Testis (tissue), 2 donors: ENCODE measurements at regions not wholly inside any gene's neighbourhood (a gene's known extent, or its start where the extent isn't known, plus 50 kb on each side); places are given as distances from the start of the nearest gene placed in this dataset.
"Not testable (repeated sequence)": the region's sequence is repeated elsewhere in the genome, so short reads cannot be mapped to it uniquely, and the experiment has no call there.

ENCODE experiments used
- DNase-seq: peaks from one replicate; pipeline ENCODE4 v3.0.0-alpha.2; 2019
- H3K27ac ChIP-seq, 2 donors: fragments of 200-600 bp; sonication (generic); one replicate each; pipeline ENCODE4 v1.5.1; 2019
- H3K27me3 ChIP-seq: fragments of 200-600 bp; sonication (generic); one replicate; pipeline ENCODE4 v1.5.1; 2019
- H3K36me3 ChIP-seq: fragments of 200-600 bp; sonication (generic); one replicate; pipeline ENCODE4 v1.5.1; 2017; ENCODE audit warnings: low read depth; ENCODE audit errors: missing control alignments
- H3K4me1 ChIP-seq: fragments of 200-600 bp; sonication (generic); one replicate; pipeline ENCODE4 v1.5.1; 2019
- H3K4me3 ChIP-seq, 2 donors: fragments of 200-600 bp; sonication (generic); one replicate each; pipeline ENCODE4 v1.5.1; 2017 to 2019
- H3K9me3 ChIP-seq: fragments of 200-600 bp; sonication (generic); one replicate; pipeline ENCODE4 v1.5.1; 2017
- CTCF ChIP-seq, 3 experiments: fragments of 450-650 bp in 2 of 3; fragments of 200-600 bp in 1 of 3; sonication (generic) in 1 of 3; IDR thresholded peaks; one replicate each; pipeline ENCODE4 v1.5.1; 2016 to 2019; ENCODE audit warnings: antibody characterized with exemption in 3 of 3, mild to moderate bottlenecking in 2 of 3, moderate library complexity in 1 of 3
- POLR2A ChIP-seq: fragments of 450-650 bp; IDR thresholded peaks from one replicate; pipeline ENCODE4 v1.6.1; 2017; ENCODE audit warnings: antibody characterized with exemption, mild to moderate bottlenecking, moderate library complexity
- WGBS, 2 donors: methylation state at CpG; one replicate each; pipeline ENCODE4 v1.1.5; 2018; 5-methylcytosine and 5-hydroxymethylcytosine counted together
- intact Hi-C: fragments of 100-400 bp; cut with DNase I; formaldehyde crosslinking; loops from one replicate; pipeline ENCODE4 v1.15.1; 2023; ENCODE audit warnings: low total_unique reads

GRCh38 chr20:40029589-40029988, 659.4 kb downstream of the MAFB start:
- no peaks in the 10 kb centered on the region for H3K4me1 ChIP-seq
- no peaks in the 10 kb centered on the region for H3K36me3 ChIP-seq
- WGBS, 2 donors, result 94 to 98% methylated on average over 2 of the region's 2 CpGs
- no peak for TF ChIP-seq POLR2A
- no peak for TF ChIP-seq CTCF (IDR thresholded peaks at IDR 0.05)
- intact Hi-C loops, result no loop called here
- no peak overlapping the region for H3K27ac ChIP-seq
- no peak for DNase-seq
- no peaks in the 10 kb centered on the region for H3K9me3 ChIP-seq
- H3K4me3 ChIP-seq, result no peak overlapping the region
- H3K27me3 ChIP-seq, result no peaks in the 10 kb centered on the region

- H3K9me3 ChIP-seq, result no peaks in the 10 kb centered on the region
- no peak overlapping the region for H3K27ac ChIP-seq
- no peaks in the 10 kb centered on the region for H3K36me3 ChIP-seq
- TF ChIP-seq CTCF (IDR thresholded peaks at IDR 0.05), result no peak
- no peak for TF ChIP-seq POLR2A
- no peak for DNase-seq
- H3K4me3 ChIP-seq, result no peak overlapping the region
- H3K4me1 ChIP-seq, result no peaks in the 10 kb centered on the region
- no peaks in the 10 kb centered on the region for H3K27me3 ChIP-seq
- 58 to 66% methylated on average over 5 of the region's 5 CpGs for WGBS, 2 donors
- intact Hi-C loops, result no loop called here
Observed at GRCh38 chr20:40019510-40019909, 669.5 kb downstream of the MAFB start.

GRCh38 chr20:40017765-40018164, 671.3 kb downstream of the MAFB start:
- Histone ChIP-seq H3K4me3 (no peak overlapping the region), H3K27ac (no peak overlapping the region), H3K27me3 (no peaks in the 10 kb centered on the region), H3K9me3 (no peaks in the 10 kb centered on the region), H3K4me1 (no peaks in the 10 kb centered on the region), H3K36me3 (no peaks in the 10 kb centered on the region)
- TF ChIP-seq CTCF (IDR thresholded peaks at IDR 0.05) (no peak), POLR2A (no peak)
- no peak for DNase-seq
- intact Hi-C loops, result no loop called here
- WGBS, 2 donors, result 18 to 69% methylated on average over 1 of the region's 1 CpG

GRCh38 chr20:40016890-40017289, 672.1 kb downstream of the MAFB start:
- TF ChIP-seq CTCF (IDR thresholded peaks at IDR 0.05), result no peak
- no peak for TF ChIP-seq POLR2A
- no peaks in the 10 kb centered on the region for H3K36me3 ChIP-seq
- 86 to 92% methylated on average over 4 of the region's 4 CpGs for WGBS, 2 donors
- H3K4me3 ChIP-seq, result no peak overlapping the region
- no peaks in the 10 kb centered on the region for H3K4me1 ChIP-seq
- no peak for DNase-seq
- H3K9me3 ChIP-seq, result no peaks in the 10 kb centered on the region
- intact Hi-C loops, result no loop called here
- H3K27ac ChIP-seq, result no peak overlapping the region
- no peaks in the 10 kb centered on the region for H3K27me3 ChIP-seq

- TF ChIP-seq CTCF (IDR thresholded peaks at IDR 0.05) (no peak), POLR2A (no peak)
- Histone ChIP-seq H3K4me1 (no peaks in the 10 kb centered on the region), H3K4me3 (no peak overlapping the region), H3K27ac (no peak overlapping the region), H3K27me3 (no peaks in the 10 kb centered on the region), H3K9me3 (no peaks in the 10 kb centered on the region), H3K36me3 (no peaks in the 10 kb centered on the region)
- WGBS, 2 donors, result 31 to 89% methylated on average over 1 of the region's 1 CpG
- intact Hi-C loops, result no loop called here
- no peak for DNase-seq
Observed at GRCh38 chr20:40016392-40016791, 672.6 kb downstream of the MAFB start.

GRCh38 chr20:40012026-40012425, 677.0 kb downstream of the MAFB start:
- H3K27ac ChIP-seq, H3K27me3 ChIP-seq, H3K36me3 ChIP-seq, H3K9me3 ChIP-seq, intact Hi-C loops, H3K4me1 ChIP-seq, H3K4me3 ChIP-seq, DNase-seq: not testable (repeated sequence)
- WGBS, 2 donors, result 68 to 97% methylated on average over 4 to 5 of the region's 5 CpGs
